ENCODE measurements at regions not wholly inside any gene's neighbourhood (a gene's known extent, or its start where the extent isn't known, plus 50 kb on each side); places are given as distances from the start of the nearest gene placed in this dataset.
"Not testable (repeated sequence)": the region's sequence is repeated elsewhere in the genome, so short reads cannot be mapped to it uniquely, and the experiment has no call there.

DNA sequence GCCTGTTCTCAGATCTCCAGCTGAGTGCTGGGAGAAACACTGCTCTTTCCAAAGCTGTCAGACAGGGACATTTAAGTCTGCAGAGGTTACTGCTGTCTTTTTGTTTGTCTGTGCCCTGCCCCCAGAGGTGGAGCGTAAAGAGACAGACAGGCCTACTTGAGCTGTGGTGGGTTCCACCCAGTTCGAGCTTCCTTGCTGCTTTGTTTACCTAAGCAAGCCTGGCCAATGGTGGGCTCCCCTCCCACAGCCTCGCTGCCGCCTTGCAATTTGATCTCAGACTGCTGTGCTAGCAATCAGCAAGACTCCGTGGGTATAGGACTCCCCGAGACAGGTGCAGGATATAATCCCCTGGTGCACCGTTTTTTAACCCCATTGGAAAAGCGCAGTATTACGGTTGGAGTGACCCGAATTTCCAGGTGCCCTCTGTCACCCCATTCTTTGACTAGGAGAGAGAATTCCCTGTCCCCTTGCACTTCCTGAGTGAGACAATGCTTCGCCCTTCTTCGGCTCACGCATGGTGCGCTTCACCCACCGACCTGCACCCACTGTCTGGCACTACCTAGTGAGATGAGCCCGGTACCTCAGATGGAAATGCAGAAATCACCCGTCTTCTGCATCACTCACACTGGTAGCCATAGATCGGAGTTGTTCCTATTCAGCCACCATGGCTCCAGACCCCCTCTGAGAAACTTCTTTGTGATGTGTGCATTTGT lies 650.3 kb upstream of the ALG10B start:
- peak; percentile 10 for DNase-seq

GRCh38 chr12:37668557-37668956 lies 648.0 kb upstream of the ALG10B start:
- not testable (repeated sequence) for DNase-seq

DNA sequence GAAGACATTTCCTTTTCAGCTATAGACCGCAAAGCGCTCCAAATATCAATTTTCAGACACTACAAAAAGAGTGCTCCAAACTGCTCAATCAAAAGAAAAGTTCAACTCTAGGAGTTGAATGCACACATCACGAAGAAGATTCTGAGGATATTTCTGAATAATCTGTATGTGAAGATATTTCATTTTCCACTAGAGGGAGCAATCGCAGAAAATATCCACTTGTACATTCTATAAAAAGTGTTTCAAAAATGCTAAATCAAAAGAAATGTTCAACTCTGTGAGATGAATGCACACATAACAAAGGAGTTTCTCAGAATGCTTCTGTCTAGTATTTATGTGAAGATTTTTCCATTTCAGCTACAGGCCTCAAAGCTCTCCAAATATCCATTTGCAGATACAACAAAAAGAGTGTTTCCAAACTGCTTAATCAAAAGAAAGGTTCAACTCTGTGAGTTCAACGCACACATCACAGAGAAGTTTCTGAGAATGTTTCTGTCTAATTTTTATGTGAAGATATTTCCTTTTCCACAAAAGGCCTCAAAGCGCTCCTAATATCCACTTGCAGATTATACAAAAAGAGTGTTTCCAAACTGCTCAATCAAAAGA lies 643.8 kb upstream of the ALG10B start:
- no peak for DNase-seq

DNA sequence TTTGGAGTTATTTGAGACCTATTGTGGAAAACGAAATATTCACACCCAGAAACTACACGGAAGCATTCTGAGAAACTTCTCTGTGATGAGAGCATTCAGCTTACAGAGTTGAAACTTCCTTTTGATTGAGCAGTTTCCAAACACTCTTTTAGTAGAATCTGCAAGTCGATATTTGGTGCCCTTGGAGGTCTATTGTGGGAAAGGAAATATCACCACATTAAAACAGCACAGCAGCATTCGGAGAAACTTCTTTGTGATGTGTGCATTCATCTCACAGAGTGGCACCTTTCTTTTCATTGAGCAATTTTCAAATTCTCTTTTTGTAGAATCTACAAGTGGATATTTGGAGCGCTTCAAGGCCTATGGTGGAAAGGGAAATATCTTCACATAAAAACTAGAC lies 595.7 kb upstream of the ALG10B start:
- no peak for DNase-seq

GRCh38 chr12:37733856-37734255 lies 582.7 kb upstream of the ALG10B start:
- no peak for DNase-seq
